ENCODE measurements at regions not wholly inside any gene's neighbourhood (a gene's known extent, or its start where the extent isn't known, plus 50 kb on each side); places are given as distances from the start of the nearest gene placed in this dataset.

- no peak for DNase-seq (ENCODE audit: low spot score)
- intact Hi-C loops (cut with DNase I), result no loop called here
- H3K27ac ChIP-seq, result no peak overlapping the region
- H3K4me3 ChIP-seq, result no peak overlapping the region
- no peaks in the 10 kb centered on the region for H3K9me3 ChIP-seq
- TF ChIP-seq POLR2A (IDR thresholded peaks at IDR 0.05) (no peak), POLR2AphosphoS5 (IDR thresholded peaks at IDR 0.05) (no peak)
- TF ChIP-seq, protein P1, sequence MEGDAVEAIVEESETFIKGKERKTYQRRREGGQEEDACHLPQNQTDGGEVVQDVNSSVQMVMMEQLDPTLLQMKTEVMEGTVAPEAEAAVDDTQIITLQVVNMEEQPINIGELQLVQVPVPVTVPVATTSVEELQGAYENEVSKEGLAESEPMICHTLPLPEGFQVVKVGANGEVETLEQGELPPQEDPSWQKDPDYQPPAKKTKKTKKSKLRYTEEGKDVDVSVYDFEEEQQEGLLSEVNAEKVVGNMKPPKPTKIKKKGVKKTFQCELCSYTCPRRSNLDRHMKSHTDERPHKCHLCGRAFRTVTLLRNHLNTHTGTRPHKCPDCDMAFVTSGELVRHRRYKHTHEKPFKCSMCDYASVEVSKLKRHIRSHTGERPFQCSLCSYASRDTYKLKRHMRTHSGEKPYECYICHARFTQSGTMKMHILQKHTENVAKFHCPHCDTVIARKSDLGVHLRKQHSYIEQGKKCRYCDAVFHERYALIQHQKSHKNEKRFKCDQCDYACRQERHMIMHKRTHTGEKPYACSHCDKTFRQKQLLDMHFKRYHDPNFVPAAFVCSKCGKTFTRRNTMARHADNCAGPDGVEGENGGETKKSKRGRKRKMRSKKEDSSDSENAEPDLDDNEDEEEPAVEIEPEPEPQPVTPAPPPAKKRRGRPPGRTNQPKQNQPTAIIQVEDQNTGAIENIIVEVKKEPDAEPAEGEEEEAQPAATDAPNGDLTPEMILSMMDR (IDR thresholded peaks at IDR 0.05), result no peak
- no peaks in the 10 kb centered on the region for H3K36me3 ChIP-seq
- H3K4me1 ChIP-seq (replicated peaks), result no peaks in the 10 kb centered on the region
- WGBS, result 94% methylated on average over 2 of the region's 2 CpGs
- no peaks in the 10 kb centered on the region for H3K27me3 ChIP-seq (replicated peaks; ENCODE audit: insufficient read depth)
Observed at GRCh38 chr9:105828171-105828570, 133.8 kb downstream of the TMEM38B start.

GRCh38 chr9:105828596-105829213 lies 134.4 kb downstream of the TMEM38B start:
- no peak for DNase-seq (ENCODE audit: low spot score)
- TF ChIP-seq, protein P1 (IDR thresholded peaks at IDR 0.05), result no peak
- TF ChIP-seq POLR2A (IDR thresholded peaks at IDR 0.05) (no peak), POLR2AphosphoS5 (IDR thresholded peaks at IDR 0.05) (no peak)
- H3K27ac ChIP-seq, result no peak overlapping the region
- H3K4me1 ChIP-seq (replicated peaks), result no peaks in the 10 kb centered on the region
- H3K9me3 ChIP-seq, result no peaks in the 10 kb centered on the region
- H3K27me3 ChIP-seq (replicated peaks; ENCODE audit: insufficient read depth), result no peaks in the 10 kb centered on the region
- H3K36me3 ChIP-seq, result no peaks in the 10 kb centered on the region
- no peak overlapping the region for H3K4me3 ChIP-seq
- intact Hi-C loops (cut with DNase I), result no loop called here
- 18% methylated on average over 1 of the region's 1 CpG for WGBS

DNA sequence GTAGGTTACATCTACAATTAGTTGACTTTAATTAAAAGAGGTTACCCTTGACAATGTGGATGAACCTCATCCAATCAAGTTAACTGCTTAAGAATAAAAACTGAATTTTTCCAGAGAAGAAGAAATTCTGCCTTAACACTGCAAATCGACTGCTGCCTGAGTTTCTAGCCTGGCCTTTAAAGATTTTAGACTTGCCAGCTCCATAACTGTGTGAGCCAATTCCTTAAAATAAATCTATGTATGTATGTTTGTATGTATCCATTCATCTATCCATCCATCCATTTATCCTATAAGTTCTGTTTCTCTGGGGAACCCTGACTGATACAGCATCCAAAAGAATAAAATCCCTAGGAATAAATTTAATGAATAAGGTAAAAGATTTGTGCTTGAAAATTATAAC lies 136.1 kb downstream of the TMEM38B start:
- no peak for DNase-seq (ENCODE audit: low spot score)
- no peaks in the 10 kb centered on the region for H3K27me3 ChIP-seq (replicated peaks; ENCODE audit: insufficient read depth)
- no peak overlapping the region for H3K27ac ChIP-seq
- intact Hi-C loops (cut with DNase I), result no loop called here
- TF ChIP-seq POLR2A (IDR thresholded peaks at IDR 0.05) (no peak), POLR2AphosphoS5 (IDR thresholded peaks at IDR 0.05) (no peak)
- TF ChIP-seq, protein P1 (IDR thresholded peaks at IDR 0.05), result no peak
- H3K9me3 ChIP-seq, result no peaks in the 10 kb centered on the region
- 86% methylated on average over 1 of the region's 1 CpG for WGBS
- no peaks in the 10 kb centered on the region for H3K4me1 ChIP-seq (replicated peaks)
- no peaks in the 10 kb centered on the region for H3K36me3 ChIP-seq
- no peak overlapping the region for H3K4me3 ChIP-seq

DNA sequence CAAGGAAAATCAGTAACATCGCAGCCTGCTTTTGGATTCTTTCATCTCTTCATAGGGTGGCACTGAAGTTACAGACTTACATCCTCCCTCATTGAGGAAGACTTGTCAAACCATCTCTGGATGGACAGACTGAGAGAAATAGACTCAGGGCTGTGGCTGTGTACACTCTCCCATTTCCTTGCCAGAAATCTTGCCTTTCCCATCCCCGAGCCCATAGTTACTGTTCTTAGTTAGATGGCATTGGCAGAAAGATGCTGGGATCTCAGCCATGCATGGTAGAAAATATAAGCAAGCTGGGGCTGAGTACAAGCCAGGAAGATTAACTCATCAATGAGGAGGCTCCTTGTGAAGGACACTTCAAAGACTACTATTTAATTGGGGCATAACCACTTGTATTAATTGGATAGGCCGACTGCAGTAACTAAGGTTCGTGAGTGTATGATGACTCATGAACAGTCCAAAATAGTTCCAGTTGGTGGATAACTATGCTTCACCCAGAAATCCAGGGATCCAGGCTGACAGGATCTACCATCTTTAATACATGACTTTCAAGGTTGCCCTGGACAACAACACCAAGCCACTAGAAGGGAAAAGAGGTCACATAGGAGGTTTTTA lies 137.9 kb downstream of the TMEM38B start:
- Histone ChIP-seq H3K9me3 (no peaks in the 10 kb centered on the region), H3K4me1 (replicated peaks) (no peaks in the 10 kb centered on the region), H3K36me3 (no peaks in the 10 kb centered on the region), H3K27me3 (replicated peaks; ENCODE audit: insufficient read depth) (no peaks in the 10 kb centered on the region), H3K27ac (no peak overlapping the region), H3K4me3 (no peak overlapping the region)
- intact Hi-C loops (cut with DNase I), result no loop called here
- DNase-seq (ENCODE audit: low spot score), result no peak
- TF ChIP-seq POLR2A (IDR thresholded peaks at IDR 0.05), result no peak
- WGBS, result 74% methylated on average over 4 of the region's 4 CpGs

- H3K27ac ChIP-seq, result no peak overlapping the region
- no peaks in the 10 kb centered on the region for H3K27me3 ChIP-seq (replicated peaks; ENCODE audit: insufficient read depth)
- H3K9me3 ChIP-seq, result no peaks in the 10 kb centered on the region
- intact Hi-C loops (cut with DNase I), result no loop called here
- H3K4me1 ChIP-seq (replicated peaks), result no peaks in the 10 kb centered on the region
- no peak for DNase-seq (ENCODE audit: low spot score)
- no peaks in the 10 kb centered on the region for H3K36me3 ChIP-seq
- no peak overlapping the region for H3K4me3 ChIP-seq
- 97% methylated on average over 6 of the region's 6 CpGs for WGBS
- TF ChIP-seq POLR2AphosphoS5 (IDR thresholded peaks at IDR 0.05) (no peak), POLR2A (IDR thresholded peaks at IDR 0.05) (no peak)
- TF ChIP-seq, protein P1 (IDR thresholded peaks at IDR 0.05), result no peak
Observed at GRCh38 chr9:105833271-105833975, 139.1 kb downstream of the TMEM38B start.
